CD4-positive, alpha-beta memory T cell (primary cell): ENCODE measurements at regions not wholly inside any gene's neighbourhood (a gene's known extent, or its start where the extent isn't known, plus 50 kb on each side); places are given as distances from the start of the nearest gene placed in this dataset.

Experiments used
- CTCF ChIA-PET: fragments of 350-600 bp; sonication (Branson Sonifier 250); formaldehyde crosslinking; loops from one replicate; lab custom pipeline; 2021; ENCODE audit warnings: inconsistent platforms; ENCODE audit not compliant: partially characterized antibody; lab: Charles Lee
- POLR2A ChIA-PET: fragments of 350-600 bp; sonication (Branson Sonifier 250); formaldehyde crosslinking; loops from one replicate; lab custom pipeline; 2021; ENCODE audit not compliant: partially characterized antibody; lab: Charles Lee
- DNase-seq, 5 donors: peaks; one replicate each; pipeline versions ENCODE4 v3.0.0 to v3.0.0-alpha.2; 2020 to 2022; ENCODE audit warnings: mixed read lengths in 1 of 5
- H3K27ac ChIP-seq: one replicate; pipeline ENCODE4 v1.7.0; 2013; ENCODE audit warnings: low read depth, low read length
- H3K27me3 ChIP-seq: 2 replicates; pipeline ENCODE4 v1.7.0; 2013; ENCODE audit warnings: mild to moderate bottlenecking, low read length, moderate library complexity; ENCODE audit not compliant: insufficient read depth
- H3K36me3 ChIP-seq: 2 replicates; pipeline ENCODE4 v1.7.0; 2013; ENCODE audit warnings: mild to moderate bottlenecking, low read length, moderate library complexity; ENCODE audit not compliant: insufficient read depth
- H3K4me1 ChIP-seq: 2 replicates; pipeline ENCODE4 v1.7.0; 2013; ENCODE audit warnings: mild to moderate bottlenecking, low read length, moderate library complexity; ENCODE audit not compliant: insufficient read depth
- H3K4me3 ChIP-seq, 2 donors: one replicate each; pipeline ENCODE4 v1.7.0; 2013; ENCODE audit warnings: low read length in 2 of 2, mild to moderate bottlenecking in 1 of 2
- H3K9me3 ChIP-seq, 2 donors: one replicate each; pipeline ENCODE4 v1.7.0; 2013; ENCODE audit warnings: low read length in 2 of 2, control low read depth in 1 of 2; ENCODE audit not compliant: control insufficient read depth in 1 of 2
- H3K27ac Mint-ChIP-seq, 7 donors: one replicate each; pipeline ENCODE4 v1.8.0; 2020 to 2021; ENCODE audit warnings: mixed read lengths in 7 of 7, mild to moderate bottlenecking in 6 of 7, inconsistent platforms in 3 of 7, moderate library complexity in 3 of 7
- H3K27me3 Mint-ChIP-seq, 2 donors: one replicate each; pipeline ENCODE4 v1.8.0; 2020 to 2021; ENCODE audit warnings: mixed read lengths in 2 of 2
- H3K36me3 Mint-ChIP-seq, 2 donors: one replicate each; pipeline ENCODE4 v1.8.0; 2020 to 2021; ENCODE audit warnings: mixed read lengths in 2 of 2, inconsistent platforms in 1 of 2, mild to moderate bottlenecking in 1 of 2
- H3K4me1 Mint-ChIP-seq, 4 donors: one replicate each; pipeline ENCODE4 v1.8.0; 2020 to 2021; ENCODE audit warnings: mixed read lengths in 4 of 4, mild to moderate bottlenecking in 1 of 4
- H3K4me3 Mint-ChIP-seq, 8 donors: one replicate each; pipeline ENCODE4 v1.8.0; 2020 to 2021; ENCODE audit warnings: mixed read lengths in 8 of 8, mild to moderate bottlenecking in 7 of 8, moderate library complexity in 6 of 8, inconsistent platforms in 3 of 8
- H3K9me3 Mint-ChIP-seq, 8 donors: one replicate each; pipeline ENCODE4 v1.8.0; 2020 to 2021; ENCODE audit warnings: mixed read lengths in 8 of 8, mild to moderate bottlenecking in 5 of 8, inconsistent platforms in 3 of 8, moderate library complexity in 1 of 8
- intact Hi-C: fragments of 100-400 bp; cut with micrococcal nuclease; formaldehyde crosslinking; loops from one replicate; pipeline ENCODE4 v1.15.1; 2023

- Mint-ChIP-seq H3K27me3 (peaks cover 0 to 5% of the 10 kb centered on the region in 2 donors), H3K27ac (no peak overlapping the region), H3K4me3 (no peak overlapping the region), H3K9me3 (peaks cover 0 to 2% (median 0%) of the 10 kb centered on the region in 8 donors), H3K4me1 (peaks cover 0 to 3% (median 1%) of the 10 kb centered on the region in 4 donors), H3K36me3 (no peaks in the 10 kb centered on the region)
- Histone ChIP-seq H3K27me3 (no peaks in the 10 kb centered on the region), H3K36me3 (no peaks in the 10 kb centered on the region), H3K27ac (no peak overlapping the region), H3K4me3 (no peak overlapping the region), H3K9me3 (no peaks in the 10 kb centered on the region), H3K4me1 (no peaks in the 10 kb centered on the region)
- ChIA-PET POLR2A (no interaction called here), CTCF (interaction anchor here (1.2 kb wide), 1 partner anchor 41 kb away, joined by 3 read pairs; no protein-coding TSS in a partner anchor)
- intact Hi-C loops, result no loop called here
- DNase-seq, result no peak
Observed at GRCh38 chr12:98355933-98356332, 159.5 kb upstream of the TMPO start.

- no peak overlapping the region for H3K27ac ChIP-seq
- no peaks in the 10 kb centered on the region for H3K36me3 Mint-ChIP-seq
- H3K9me3 ChIP-seq, result no peaks in the 10 kb centered on the region
- no peaks in the 10 kb centered on the region for H3K27me3 ChIP-seq
- no peaks in the 10 kb centered on the region for H3K36me3 ChIP-seq
- peaks cover 6% of the 10 kb centered on the region in 2 donors for H3K27me3 Mint-ChIP-seq
- H3K4me3 Mint-ChIP-seq, result no peak overlapping the region
- no peak overlapping the region for H3K27ac Mint-ChIP-seq
- ChIA-PET POLR2A (no interaction called here), CTCF (interaction anchor here (0.6 kb wide), 1 partner anchor 18 kb away, joined by 3 read pairs; no protein-coding TSS in a partner anchor)
- H3K4me3 ChIP-seq, result no peak overlapping the region
- DNase-seq, result no peak
- no peaks in the 10 kb centered on the region for H3K9me3 Mint-ChIP-seq
- H3K4me1 ChIP-seq, result no peaks in the 10 kb centered on the region
- intact Hi-C loops, result no loop called here
- no peaks in the 10 kb centered on the region for H3K4me1 Mint-ChIP-seq
Observed at GRCh38 chr12:98358144-98358543, 157.2 kb upstream of the TMPO start.

- Histone ChIP-seq H3K4me1 (no peaks in the 10 kb centered on the region), H3K27me3 (no peaks in the 10 kb centered on the region), H3K9me3 (no peaks in the 10 kb centered on the region), H3K27ac (no peak overlapping the region), H3K4me3 (no peak overlapping the region), H3K36me3 (no peaks in the 10 kb centered on the region)
- H3K4me1 Mint-ChIP-seq, result no peaks in the 10 kb centered on the region
- intact Hi-C loops, result no loop called here
- H3K4me3 Mint-ChIP-seq, result no peak overlapping the region
- H3K27ac Mint-ChIP-seq, result no peak overlapping the region
- CTCF ChIA-PET, result no interaction called here
- no peaks in the 10 kb centered on the region for H3K9me3 Mint-ChIP-seq
- peaks cover 13 to 14% of the 10 kb centered on the region in 2 donors for H3K27me3 Mint-ChIP-seq
- POLR2A ChIA-PET, result no interaction called here
- no peak for DNase-seq
- no peaks in the 10 kb centered on the region for H3K36me3 Mint-ChIP-seq
Observed at GRCh38 chr12:98359856-98360255, 155.5 kb upstream of the TMPO start.

- no peak overlapping the region for H3K4me3 ChIP-seq
- H3K9me3 ChIP-seq, result no peaks in the 10 kb centered on the region
- ChIA-PET CTCF (no interaction called here), POLR2A (no interaction called here)
- Mint-ChIP-seq H3K4me3 (no peak overlapping the region), H3K36me3 (no peaks in the 10 kb centered on the region), H3K4me1 (no peaks in the 10 kb centered on the region), H3K27ac (no peak overlapping the region), H3K27me3 (peaks cover 13 to 16% of the 10 kb centered on the region in 2 donors), H3K9me3 (no peaks in the 10 kb centered on the region)
- intact Hi-C loops, result no loop called here
- no peaks in the 10 kb centered on the region for H3K36me3 ChIP-seq
- no peaks in the 10 kb centered on the region for H3K4me1 ChIP-seq
- H3K27me3 ChIP-seq, result no peaks in the 10 kb centered on the region
- DNase-seq, result no peak
- H3K27ac ChIP-seq, result no peak overlapping the region
Observed at GRCh38 chr12:98360401-98360800, 155.0 kb upstream of the TMPO start.

- H3K9me3 ChIP-seq, result no peaks in the 10 kb centered on the region
- peaks cover 0 to 4% (median 0%) of the 10 kb centered on the region in 8 donors for H3K9me3 Mint-ChIP-seq
- DNase-seq, result no peak
- POLR2A ChIA-PET, result no interaction called here
- intact Hi-C loops, result no loop called here
- no peak overlapping the region for H3K27ac Mint-ChIP-seq
- H3K4me3 Mint-ChIP-seq, result no peak overlapping the region
- no peaks in the 10 kb centered on the region for H3K36me3 Mint-ChIP-seq
- CTCF ChIA-PET, result no interaction called here
- H3K27ac ChIP-seq, result no peak overlapping the region
- no peaks in the 10 kb centered on the region for H3K27me3 ChIP-seq
- H3K4me1 Mint-ChIP-seq, result peaks cover 15 to 19% (median 17%) of the 10 kb centered on the region in 4 donors
- H3K27me3 Mint-ChIP-seq, result peaks cover 11 to 21% of the 10 kb centered on the region in 2 donors
- H3K4me1 ChIP-seq, result peaks cover 10% of the 10 kb centered on the region
- no peak overlapping the region for H3K4me3 ChIP-seq
- H3K36me3 ChIP-seq, result no peaks in the 10 kb centered on the region
Observed at GRCh38 chr12:98369581-98369980, 145.8 kb upstream of the TMPO start.

- no peaks in the 10 kb centered on the region for H3K36me3 ChIP-seq
- Mint-ChIP-seq H3K36me3 (no peaks in the 10 kb centered on the region), H3K9me3 (peaks cover 0 to 4% (median 0%) of the 10 kb centered on the region in 8 donors), H3K4me1 (peaks cover 15 to 19% (median 17%) of the 10 kb centered on the region in 4 donors), H3K27me3 (peaks cover 14 to 19% of the 10 kb centered on the region in 2 donors), H3K4me3 (peak overlapping the region in 2 of 8 donors; percentile 38 to 47), H3K27ac (peak overlapping the region in 1 of 7 donors; percentile 63)
- no peaks in the 10 kb centered on the region for H3K9me3 ChIP-seq
- intact Hi-C loops, result no loop called here
- ChIA-PET CTCF (no interaction called here), POLR2A (no interaction called here)
- H3K27me3 ChIP-seq, result no peaks in the 10 kb centered on the region
- DNase-seq, result no peak
- no peak overlapping the region for H3K27ac ChIP-seq
- peaks cover 10% of the 10 kb centered on the region for H3K4me1 ChIP-seq
- H3K4me3 ChIP-seq, result no peak overlapping the region
Observed at GRCh38 chr12:98370976-98371375, 144.4 kb upstream of the TMPO start.

GRCh38 chr12:98371419-98371818 lies 144.0 kb upstream of the TMPO start:
- no peak for DNase-seq
- no peaks in the 10 kb centered on the region for H3K27me3 ChIP-seq
- no peak overlapping the region for H3K4me3 ChIP-seq
- ChIA-PET POLR2A (no interaction called here), CTCF (no interaction called here)
- H3K27me3 Mint-ChIP-seq, result peaks cover 13 to 19% of the 10 kb centered on the region in 2 donors
- H3K27ac ChIP-seq, result no peak overlapping the region
- intact Hi-C loops, result no loop called here
- peaks cover 10% of the 10 kb centered on the region for H3K4me1 ChIP-seq
- peaks cover 15 to 19% (median 17%) of the 10 kb centered on the region in 4 donors for H3K4me1 Mint-ChIP-seq
- H3K27ac Mint-ChIP-seq, result no peak overlapping the region
- H3K9me3 Mint-ChIP-seq, result peaks cover 0 to 4% (median 0%) of the 10 kb centered on the region in 8 donors
- H3K4me3 Mint-ChIP-seq, result peak overlapping the region in 1 of 8 donors; percentile 45
- H3K36me3 Mint-ChIP-seq, result no peaks in the 10 kb centered on the region
- H3K9me3 ChIP-seq, result no peaks in the 10 kb centered on the region
- no peaks in the 10 kb centered on the region for H3K36me3 ChIP-seq
